ENCODE measurements at regions not wholly inside any gene's neighbourhood (a gene's known extent, or its start where the extent isn't known, plus 50 kb on each side); places are given as distances from the start of the nearest gene placed in this dataset.

DNA sequence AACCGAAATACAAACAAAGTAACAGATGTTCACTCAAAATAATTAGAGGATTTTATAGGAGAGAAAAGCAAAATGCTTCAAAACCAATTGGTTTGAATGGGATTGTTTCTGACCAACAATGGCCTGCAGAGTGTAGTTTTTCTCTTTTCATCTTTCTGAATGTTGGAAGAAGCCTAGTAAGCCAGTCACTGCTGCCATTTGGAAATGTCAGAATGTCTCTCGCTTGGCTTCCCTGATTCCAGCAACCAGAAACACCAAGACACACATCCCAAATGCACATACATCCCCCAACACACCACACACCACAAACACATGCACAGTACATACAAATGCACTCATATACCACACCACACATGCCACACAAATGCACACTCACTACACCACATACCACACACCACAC, 403.4 kb downstream of the OCA2 start (continued):
- TF ChIP-seq, protein P1, sequence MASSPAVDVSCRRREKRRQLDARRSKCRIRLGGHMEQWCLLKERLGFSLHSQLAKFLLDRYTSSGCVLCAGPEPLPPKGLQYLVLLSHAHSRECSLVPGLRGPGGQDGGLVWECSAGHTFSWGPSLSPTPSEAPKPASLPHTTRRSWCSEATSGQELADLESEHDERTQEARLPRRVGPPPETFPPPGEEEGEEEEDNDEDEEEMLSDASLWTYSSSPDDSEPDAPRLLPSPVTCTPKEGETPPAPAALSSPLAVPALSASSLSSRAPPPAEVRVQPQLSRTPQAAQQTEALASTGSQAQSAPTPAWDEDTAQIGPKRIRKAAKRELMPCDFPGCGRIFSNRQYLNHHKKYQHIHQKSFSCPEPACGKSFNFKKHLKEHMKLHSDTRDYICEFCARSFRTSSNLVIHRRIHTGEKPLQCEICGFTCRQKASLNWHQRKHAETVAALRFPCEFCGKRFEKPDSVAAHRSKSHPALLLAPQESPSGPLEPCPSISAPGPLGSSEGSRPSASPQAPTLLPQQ (tag by site-specific recombination; IDR thresholded peaks at IDR 0.05): no peak
- no peak for TF ChIP-seq ZBTB8A (tag by site-specific recombination; IDR thresholded peaks at IDR 0.05)

DNA sequence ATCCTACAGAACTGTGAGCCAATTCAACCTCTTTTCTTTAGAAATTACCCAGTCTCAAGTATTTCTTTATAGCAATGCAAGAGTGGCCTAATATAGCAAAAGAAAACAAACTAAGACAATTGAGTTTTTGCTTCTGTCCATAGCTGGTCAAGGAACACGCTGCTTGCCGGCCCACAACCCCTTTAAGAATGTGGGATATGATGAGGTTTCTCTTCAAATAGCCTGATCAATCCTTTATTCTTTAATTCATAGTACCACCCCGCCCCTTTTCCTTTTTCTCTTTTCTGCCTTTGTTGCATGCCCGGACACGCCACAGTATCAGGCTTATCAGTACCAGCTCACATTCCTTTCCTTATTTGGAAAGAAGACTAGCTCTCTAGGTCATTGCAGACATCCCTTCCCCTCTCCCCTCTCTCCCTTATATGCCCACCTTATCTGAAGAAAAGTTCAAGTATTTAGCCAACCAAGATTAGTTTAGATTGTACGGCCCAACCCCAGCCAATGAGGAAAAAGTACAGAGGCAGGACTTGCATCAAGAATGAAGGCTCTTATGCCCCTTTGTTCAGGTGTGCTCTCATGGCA, 404.5 kb downstream of the OCA2 start:
- H3K36me3 ChIP-seq (ENCODE audit: control insufficient read depth in 2 of 2, insufficient read depth in 1 of 2, low read length in 2 of 2): no peaks in the 10 kb centered on the region
- ChIA-PET POLR2A (no interaction called here), CTCF (no interaction called here)
- no peak overlapping the region for H3K27ac ChIP-seq (ENCODE audit: extremely low read depth, low read depth, low read length)
- no peaks in the 10 kb centered on the region for H3K4me1 ChIP-seq (ENCODE audit: control insufficient read depth, insufficient read depth, low read length)
- no peak overlapping the region for H3K4me3 ChIP-seq (ENCODE audit: low read depth, low read length)
- TF ChIP-seq, protein P2, sequence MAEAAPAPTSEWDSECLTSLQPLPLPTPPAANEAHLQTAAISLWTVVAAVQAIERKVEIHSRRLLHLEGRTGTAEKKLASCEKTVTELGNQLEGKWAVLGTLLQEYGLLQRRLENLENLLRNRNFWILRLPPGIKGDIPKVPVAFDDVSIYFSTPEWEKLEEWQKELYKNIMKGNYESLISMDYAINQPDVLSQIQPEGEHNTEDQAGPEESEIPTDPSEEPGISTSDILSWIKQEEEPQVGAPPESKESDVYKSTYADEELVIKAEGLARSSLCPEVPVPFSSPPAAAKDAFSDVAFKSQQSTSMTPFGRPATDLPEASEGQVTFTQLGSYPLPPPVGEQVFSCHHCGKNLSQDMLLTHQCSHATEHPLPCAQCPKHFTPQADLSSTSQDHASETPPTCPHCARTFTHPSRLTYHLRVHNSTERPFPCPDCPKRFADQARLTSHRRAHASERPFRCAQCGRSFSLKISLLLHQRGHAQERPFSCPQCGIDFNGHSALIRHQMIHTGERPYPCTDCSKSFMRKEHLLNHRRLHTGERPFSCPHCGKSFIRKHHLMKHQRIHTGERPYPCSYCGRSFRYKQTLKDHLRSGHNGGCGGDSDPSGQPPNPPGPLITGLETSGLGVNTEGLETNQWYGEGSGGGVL (tag by site-specific recombination; IDR thresholded peaks at IDR 0.05): no peak
- TF ChIP-seq ZNF324 (tag by site-specific recombination; IDR thresholded peaks at IDR 0.05) (no peak), ZBTB1 (tag by site-specific recombination; IDR thresholded peaks at IDR 0.05) (no peak), RBAK (tag by site-specific recombination; IDR thresholded peaks at IDR 0.05) (no peak), ZNF571 (tag by site-specific recombination; IDR thresholded peaks at IDR 0.05) (no peak), ZNF114 (tag by site-specific recombination; IDR thresholded peaks at IDR 0.05) (no peak), BCL11A (tag by site-specific recombination; IDR thresholded peaks at IDR 0.05; ENCODE audit: low read depth) (no peak), SETDB1 (IDR thresholded peaks at IDR 0.05; ENCODE audit: insufficient read length, low read length) (no peak)
- TF ChIP-seq, protein P3, sequence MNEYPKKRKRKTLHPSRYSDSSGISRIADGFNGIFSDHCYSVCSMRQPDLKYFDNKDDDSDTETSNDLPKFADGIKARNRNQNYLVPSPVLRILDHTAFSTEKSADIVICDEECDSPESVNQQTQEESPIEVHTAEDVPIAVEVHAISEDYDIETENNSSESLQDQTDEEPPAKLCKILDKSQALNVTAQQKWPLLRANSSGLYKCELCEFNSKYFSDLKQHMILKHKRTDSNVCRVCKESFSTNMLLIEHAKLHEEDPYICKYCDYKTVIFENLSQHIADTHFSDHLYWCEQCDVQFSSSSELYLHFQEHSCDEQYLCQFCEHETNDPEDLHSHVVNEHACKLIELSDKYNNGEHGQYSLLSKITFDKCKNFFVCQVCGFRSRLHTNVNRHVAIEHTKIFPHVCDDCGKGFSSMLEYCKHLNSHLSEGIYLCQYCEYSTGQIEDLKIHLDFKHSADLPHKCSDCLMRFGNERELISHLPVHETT (tag by site-specific recombination; IDR thresholded peaks at IDR 0.05): no peak
- TF ChIP-seq, protein P4, sequence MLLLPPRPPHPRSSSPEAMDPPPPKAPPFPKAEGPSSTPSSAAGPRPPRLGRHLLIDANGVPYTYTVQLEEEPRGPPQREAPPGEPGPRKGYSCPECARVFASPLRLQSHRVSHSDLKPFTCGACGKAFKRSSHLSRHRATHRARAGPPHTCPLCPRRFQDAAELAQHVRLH (tag by site-specific recombination; IDR thresholded peaks at IDR 0.05): no peak
- no peaks in the 10 kb centered on the region for H3K9me3 ChIP-seq (ENCODE audit: control insufficient read depth, insufficient read depth, low read depth, low read length)

DNA sequence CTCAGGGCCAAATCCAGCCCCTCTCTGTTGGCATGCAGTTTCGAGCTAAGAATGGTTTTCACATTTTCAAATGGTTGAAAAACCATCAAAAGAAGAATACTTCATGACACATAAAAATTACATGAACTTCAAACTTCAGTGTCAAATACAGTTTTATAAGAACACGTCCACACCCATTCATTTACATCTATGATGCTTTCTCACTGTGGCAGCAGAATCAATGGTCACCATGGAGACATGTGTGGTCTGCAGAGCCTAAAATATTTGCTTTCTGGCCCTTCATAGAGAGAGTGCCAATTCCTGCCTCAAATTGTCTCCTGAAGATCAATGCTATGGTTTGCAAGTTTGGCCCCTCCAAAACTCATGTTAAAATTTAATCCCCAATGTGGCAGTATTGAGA, 405.8 kb downstream of the OCA2 start:
- ChIA-PET POLR2A (no interaction called here), CTCF (no interaction called here)
- no peak overlapping the region for H3K4me3 ChIP-seq (ENCODE audit: low read depth, low read length)
- no peak overlapping the region for H3K27ac ChIP-seq (ENCODE audit: extremely low read depth, low read depth, low read length)
- H3K36me3 ChIP-seq (ENCODE audit: control insufficient read depth in 2 of 2, insufficient read depth in 1 of 2, low read length in 2 of 2): no peaks in the 10 kb centered on the region
- H3K4me1 ChIP-seq (ENCODE audit: control insufficient read depth, insufficient read depth, low read length): no peaks in the 10 kb centered on the region
- no peak for TF ChIP-seq BCL11B (tag by site-specific recombination; IDR thresholded peaks at IDR 0.05; ENCODE audit: low read depth)
- no peak for TF ChIP-seq ZNF292 (tag by site-specific recombination; IDR thresholded peaks at IDR 0.05; ENCODE audit: borderline replicate concordance, low read depth)
- TF ChIP-seq, protein P1 (tag by site-specific recombination; IDR thresholded peaks at IDR 0.05): no peak
- TF ChIP-seq, protein P5, sequence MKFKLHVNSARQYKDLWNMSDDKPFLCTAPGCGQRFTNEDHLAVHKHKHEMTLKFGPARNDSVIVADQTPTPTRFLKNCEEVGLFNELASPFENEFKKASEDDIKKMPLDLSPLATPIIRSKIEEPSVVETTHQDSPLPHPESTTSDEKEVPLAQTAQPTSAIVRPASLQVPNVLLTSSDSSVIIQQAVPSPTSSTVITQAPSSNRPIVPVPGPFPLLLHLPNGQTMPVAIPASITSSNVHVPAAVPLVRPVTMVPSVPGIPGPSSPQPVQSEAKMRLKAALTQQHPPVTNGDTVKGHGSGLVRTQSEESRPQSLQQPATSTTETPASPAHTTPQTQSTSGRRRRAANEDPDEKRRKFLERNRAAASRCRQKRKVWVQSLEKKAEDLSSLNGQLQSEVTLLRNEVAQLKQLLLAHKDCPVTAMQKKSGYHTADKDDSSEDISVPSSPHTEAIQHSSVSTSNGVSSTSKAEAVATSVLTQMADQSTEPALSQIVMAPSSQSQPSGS (tag by site-specific recombination; IDR thresholded peaks at IDR 0.05; ENCODE audit: low read depth): no peak
- no peak for TF ChIP-seq ZNF121 (tag by site-specific recombination; IDR thresholded peaks at IDR 0.05)
- no peak for TF ChIP-seq ZNF433 (tag by site-specific recombination; IDR thresholded peaks at IDR 0.05; ENCODE audit: low read depth)
- TF ChIP-seq ZBTB20 (tag by site-specific recombination; IDR thresholded peaks at IDR 0.05): no peak
- TF ChIP-seq, protein P6, sequence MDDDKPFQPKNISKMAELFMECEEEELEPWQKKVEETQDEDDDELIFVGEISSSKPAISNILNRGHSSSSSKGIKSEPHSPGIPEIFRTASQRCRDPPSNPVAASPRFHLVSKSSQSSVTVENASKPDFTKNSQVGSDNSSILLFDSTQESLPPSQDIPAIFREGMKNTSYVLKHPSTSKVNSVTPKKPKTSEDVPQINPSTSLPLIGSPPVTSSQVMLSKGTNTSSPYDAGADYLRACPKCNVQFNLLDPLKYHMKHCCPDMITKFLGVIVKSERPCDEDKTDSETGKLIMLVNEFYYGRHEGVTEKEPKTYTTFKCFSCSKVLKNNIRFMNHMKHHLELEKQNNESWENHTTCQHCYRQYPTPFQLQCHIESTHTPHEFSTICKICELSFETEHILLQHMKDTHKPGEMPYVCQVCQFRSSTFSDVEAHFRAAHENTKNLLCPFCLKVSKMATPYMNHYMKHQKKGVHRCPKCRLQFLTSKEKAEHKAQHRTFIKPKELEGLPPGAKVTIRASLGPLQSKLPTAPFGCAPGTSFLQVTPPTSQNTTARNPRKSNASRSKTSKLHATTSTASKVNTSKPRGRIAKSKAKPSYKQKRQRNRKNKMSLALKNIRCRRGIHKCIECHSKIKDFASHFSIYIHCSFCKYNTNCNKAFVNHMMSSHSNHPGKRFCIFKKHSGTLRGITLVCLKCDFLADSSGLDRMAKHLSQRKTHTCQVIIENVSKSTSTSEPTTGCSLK (tag by site-specific recombination; IDR thresholded peaks at IDR 0.05): no peak
- no peak for TF ChIP-seq ZNF792 (tag by site-specific recombination; IDR thresholded peaks at IDR 0.05)
- H3K9me3 ChIP-seq (ENCODE audit: control insufficient read depth, insufficient read depth, low read depth, low read length): no peaks in the 10 kb centered on the region

Measured in HEK293 (cell line).